ENCODE measurements at regions not wholly inside any gene's neighbourhood (a gene's known extent, or its start where the extent isn't known, plus 50 kb on each side); places are given as distances from the start of the nearest gene placed in this dataset.

DNA sequence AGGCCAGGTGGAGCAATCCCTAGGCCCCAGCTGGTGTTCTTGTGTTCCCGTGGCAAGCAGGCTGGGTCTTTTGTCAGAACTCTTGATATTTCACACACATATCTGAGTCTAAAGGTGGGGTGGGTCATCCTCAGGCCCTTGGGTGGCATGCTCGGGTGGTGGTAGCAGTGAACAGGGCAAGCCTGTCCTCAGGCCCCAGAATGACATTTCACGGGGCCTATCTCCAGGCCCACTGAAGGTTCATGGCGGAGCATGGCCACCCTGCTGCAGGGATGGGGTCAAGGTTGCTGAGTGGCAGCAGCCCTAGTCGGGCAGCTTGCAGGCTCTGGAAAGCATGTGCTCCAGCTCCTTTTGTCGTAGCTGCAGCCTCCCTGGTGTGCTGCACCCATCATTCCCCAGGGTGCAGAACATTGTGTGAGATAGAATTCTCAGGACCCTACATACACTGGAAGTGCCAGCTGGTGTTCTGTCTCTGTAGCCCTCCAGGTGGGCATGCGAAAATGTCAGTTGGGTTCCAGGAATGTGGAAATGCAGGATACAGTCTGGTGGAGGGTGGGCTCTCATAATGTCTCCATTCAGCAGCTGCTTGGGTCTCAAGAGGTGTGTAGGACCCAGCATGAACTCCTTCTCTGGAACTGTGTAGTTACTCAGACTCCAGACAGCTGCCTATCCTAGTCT is 1571.8 kb downstream of the STIM2 start:
- TF ChIP-seq GATA2 (IDR thresholded peaks at IDR 0.05; ENCODE audit: low read depth, low read length) (no peak), GATA3 (IDR thresholded peaks at IDR 0.05; ENCODE audit: low read depth, low read length) (no peak)

All from SH-SY5Y (cell line).